ENCODE measurements at regions not wholly inside any gene's neighbourhood (a gene's known extent, or its start where the extent isn't known, plus 50 kb on each side); places are given as distances from the start of the nearest gene placed in this dataset.

DNA sequence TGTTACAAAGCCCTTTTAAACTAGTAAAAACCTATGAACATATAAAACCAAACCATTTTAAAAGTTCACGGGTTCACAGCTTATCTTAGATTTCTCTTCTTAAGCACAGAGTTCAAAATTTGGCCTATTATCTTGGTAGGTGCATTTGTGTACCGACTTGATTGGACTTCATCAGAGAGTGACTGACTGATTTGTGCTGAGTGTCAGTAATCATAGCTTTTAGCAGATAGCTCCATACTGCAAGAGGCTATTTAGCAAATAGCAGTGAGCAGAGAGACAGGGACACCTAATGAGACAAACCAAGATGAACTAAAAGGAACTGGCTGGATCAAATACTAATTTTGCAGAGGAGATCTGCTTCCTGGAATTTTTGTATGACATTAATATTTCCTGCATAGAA is 274.5 kb downstream of the PRR16 start:
- in situ Hi-C loops (cut with HindIII; ENCODE audit: low pct_unique_long_range_greater_than_20kb, low sequenced_read_pairs) = no loop called here

DNA sequence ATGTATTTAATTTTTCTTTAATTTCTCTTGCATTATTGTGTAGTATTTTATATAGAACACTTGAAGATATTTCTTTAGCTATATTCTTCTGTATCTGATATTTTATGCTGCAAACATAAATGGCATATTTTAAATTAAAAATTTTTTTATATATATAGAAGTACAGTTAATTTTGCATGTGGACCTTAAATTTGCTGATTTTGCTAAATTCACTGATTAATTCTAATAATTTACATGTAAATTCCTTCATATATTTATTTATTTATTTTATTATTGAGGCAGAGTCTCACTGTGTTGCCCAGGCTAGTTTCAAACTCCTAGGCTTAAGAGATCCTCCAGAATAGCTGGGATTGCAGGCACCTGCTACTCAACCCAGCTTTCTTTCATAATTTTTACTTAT is 276.9 kb downstream of the PRR16 start:
- in situ Hi-C loops (cut with HindIII; ENCODE audit: low pct_unique_long_range_greater_than_20kb, low sequenced_read_pairs) = no loop called here
- no peak for DNase-seq (ENCODE audit: low read depth, low spot score)

More for the DNA sequence above, 274.5 kb downstream of the PRR16 start:
- DNase-seq (ENCODE audit: low read depth, low spot score) = no peak

DNA sequence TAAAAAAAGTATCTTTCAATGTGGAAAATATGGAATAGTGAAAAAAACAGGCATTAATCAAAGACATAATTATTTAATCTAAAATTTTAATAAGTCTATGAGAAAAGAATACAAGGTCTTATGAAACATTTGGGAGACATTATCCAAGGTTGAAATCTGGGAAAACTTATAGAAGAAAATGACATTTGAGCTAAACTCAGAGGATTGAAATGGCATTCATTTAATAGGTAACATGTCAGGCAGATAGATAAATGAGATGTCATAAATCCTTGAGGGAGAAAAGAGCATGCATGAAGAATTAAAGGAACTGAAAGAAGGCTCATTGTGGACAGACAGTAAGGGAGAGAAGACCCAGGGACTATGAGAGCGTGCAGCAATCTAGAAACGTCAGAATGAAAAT is 284.4 kb downstream of the PRR16 start:
- in situ Hi-C loops (cut with HindIII; ENCODE audit: low pct_unique_long_range_greater_than_20kb, low sequenced_read_pairs) = no loop called here

DNA sequence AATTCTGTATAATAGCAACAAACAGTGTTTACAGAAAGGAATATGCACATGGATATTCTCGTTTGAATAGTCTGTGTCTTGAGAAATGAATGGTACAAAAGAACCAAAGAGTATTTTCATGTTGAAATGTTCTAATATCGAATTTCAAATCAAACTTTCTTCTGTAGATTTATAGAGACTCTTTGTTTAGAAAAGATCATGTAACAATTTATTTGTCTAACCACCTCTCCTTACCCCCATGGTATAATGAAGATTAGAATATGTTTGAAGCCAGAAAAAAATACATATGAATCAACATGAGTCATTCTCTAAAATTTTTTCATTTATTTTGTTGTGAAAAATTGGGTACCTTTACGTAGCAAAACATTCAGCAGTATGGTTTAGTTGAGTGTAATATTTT is 285.6 kb downstream of the PRR16 start:
- DNase-seq (ENCODE audit: low read depth, low spot score) = no peak
- in situ Hi-C loops (cut with HindIII; ENCODE audit: low pct_unique_long_range_greater_than_20kb, low sequenced_read_pairs) = no loop called here

More for the DNA sequence above, 284.4 kb downstream of the PRR16 start:
- no peak for DNase-seq (ENCODE audit: low read depth, low spot score)

DNA sequence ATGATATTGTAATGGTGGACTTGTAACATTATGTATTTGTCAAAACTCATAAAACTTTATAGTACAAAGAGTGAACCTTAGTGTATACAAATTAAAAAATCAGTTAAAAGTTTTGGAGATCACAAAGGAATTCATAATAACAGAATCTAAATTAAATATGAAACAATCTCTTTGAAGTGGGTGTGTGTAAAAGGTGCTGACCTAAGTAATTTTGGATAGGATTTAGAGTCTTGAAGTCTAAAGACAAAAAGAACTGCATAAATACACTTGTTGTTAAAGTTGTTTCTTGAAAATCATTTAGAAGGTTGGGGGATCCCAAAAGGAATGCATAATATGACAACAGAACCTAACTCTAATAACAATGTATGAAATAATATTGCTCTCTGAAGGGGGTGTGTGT is 295.5 kb downstream of the PRR16 start:
- in situ Hi-C loops (cut with HindIII; ENCODE audit: low pct_unique_long_range_greater_than_20kb, low sequenced_read_pairs) = no loop called here
- no peak for DNase-seq (ENCODE audit: low read depth, low spot score)

DNA sequence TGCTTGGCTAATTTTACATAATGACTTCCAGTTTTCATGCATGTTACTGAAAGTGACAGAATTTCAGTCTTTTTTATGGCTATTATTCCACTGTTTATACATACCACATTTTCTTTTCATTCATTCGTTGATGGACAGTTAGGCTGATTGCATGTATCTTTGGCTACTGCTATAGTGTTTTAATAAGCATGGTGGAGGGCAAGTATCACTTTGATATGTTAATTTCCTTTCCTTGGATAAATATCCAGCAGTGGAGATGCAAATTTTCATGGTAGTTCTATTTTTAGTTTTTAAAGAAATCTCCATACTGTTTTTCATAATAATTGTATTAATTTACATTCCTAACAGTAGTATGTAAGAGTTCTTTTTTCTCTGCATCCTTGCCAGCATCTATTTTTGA is 297.9 kb downstream of the PRR16 start:
- in situ Hi-C loops (cut with HindIII; ENCODE audit: low pct_unique_long_range_greater_than_20kb, low sequenced_read_pairs) = no loop called here
- DNase-seq (ENCODE audit: low read depth, low spot score) = no peak

DNA sequence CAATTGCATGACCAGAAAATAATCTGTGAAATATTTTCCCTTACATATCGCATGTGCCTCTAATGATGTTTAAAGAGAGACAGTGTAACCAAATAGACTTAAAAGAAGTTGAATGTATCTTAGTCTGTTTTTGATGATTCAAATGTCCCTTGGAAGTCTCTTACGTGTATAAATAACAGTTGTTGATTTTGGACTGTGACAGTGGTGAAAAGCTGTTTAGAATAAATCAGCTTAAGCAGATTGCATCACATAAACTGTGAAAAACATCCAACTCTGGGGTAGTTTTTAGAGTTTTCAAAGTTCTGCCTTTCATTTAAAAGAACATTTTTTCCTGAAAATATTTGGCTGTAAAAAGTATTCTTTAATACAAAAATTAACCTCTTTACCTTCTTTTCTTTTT is 301.1 kb downstream of the PRR16 start:
- in situ Hi-C loops (cut with HindIII; ENCODE audit: low pct_unique_long_range_greater_than_20kb, low sequenced_read_pairs) = no loop called here
- no peak for DNase-seq (ENCODE audit: low read depth, low spot score)

DNA sequence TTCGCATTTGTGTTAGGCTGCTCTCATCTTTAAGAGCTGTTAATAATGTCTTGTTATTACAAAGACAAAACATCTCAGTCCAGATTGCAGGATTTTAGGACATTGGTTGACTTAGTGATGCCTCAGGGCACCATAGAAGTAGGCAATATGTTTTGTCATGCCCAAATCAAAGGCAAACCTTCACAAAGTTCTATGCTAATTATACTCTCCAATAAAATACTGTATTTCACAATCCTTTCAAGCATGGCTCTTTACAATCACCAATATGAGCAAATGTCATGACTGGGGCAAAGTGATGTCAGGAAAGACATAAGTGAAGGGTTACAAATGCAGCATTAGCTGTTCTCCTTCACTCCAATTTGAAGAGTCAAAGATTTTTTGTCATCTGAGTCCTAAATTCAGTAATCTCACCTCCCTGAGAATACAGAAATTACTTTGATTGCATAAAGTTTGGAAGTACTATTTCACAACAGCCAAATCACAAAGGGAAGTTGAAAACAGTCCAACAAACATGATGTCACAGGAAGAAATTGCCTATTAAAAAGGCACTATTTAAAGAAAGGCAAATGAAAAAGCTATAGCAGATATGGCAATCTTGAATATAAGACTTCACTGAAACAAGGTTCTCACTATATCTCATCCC is 303.2 kb downstream of the PRR16 start:
- in situ Hi-C loops (cut with HindIII; ENCODE audit: low pct_unique_long_range_greater_than_20kb, low sequenced_read_pairs) = no loop called here
- no peak for DNase-seq (ENCODE audit: low read depth, low spot score)

DNA sequence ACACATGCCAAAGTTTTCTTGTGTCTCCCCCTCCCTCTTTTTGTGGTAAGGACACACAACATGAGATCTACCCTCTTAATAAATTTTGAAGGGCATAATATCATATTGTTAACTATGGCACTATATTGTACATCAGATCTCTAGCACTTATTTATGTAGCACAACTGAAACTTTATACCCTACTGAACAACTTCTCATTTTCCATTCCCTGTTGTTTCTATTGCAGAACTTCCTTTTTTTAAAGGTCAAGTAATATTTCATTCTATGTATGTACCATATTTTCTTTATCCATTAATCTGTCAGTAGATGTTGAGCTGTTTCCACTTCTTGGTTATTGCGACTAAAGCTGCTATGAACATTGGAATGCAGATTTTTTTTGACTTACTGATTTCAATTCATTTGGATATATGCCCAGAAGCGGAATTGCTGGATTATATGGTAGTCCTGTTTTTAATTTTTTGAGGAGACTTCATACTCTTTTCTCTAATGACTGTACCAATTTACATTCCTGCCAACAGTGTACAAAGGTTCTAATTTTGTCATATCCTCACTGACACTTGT is 305.3 kb downstream of the PRR16 start:
- DNase-seq (ENCODE audit: low read depth, low spot score) = no peak
- in situ Hi-C loops (cut with HindIII; ENCODE audit: low pct_unique_long_range_greater_than_20kb, low sequenced_read_pairs) = no loop called here

DNA sequence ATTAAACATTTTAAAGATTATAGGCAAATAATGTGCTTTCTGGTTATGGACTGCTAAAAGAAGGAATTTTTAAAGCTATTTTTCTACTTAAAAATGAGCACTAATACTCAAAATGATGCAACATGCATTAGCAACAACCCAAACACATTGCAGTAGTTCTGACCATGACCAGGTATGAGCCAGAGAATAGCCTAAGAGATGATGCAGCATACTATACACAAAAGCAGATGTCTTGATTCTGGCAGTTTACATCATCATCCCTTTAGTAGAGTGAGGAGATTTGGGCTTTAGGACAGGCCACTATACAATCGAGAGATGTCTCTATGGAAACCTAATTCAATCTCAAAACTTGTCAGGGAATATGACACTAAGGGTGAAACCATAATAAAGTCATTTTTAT is 307.1 kb downstream of the PRR16 start:
- in situ Hi-C loops (cut with HindIII; ENCODE audit: low pct_unique_long_range_greater_than_20kb, low sequenced_read_pairs) = no loop called here
- no peak for DNase-seq (ENCODE audit: low read depth, low spot score)

DNA sequence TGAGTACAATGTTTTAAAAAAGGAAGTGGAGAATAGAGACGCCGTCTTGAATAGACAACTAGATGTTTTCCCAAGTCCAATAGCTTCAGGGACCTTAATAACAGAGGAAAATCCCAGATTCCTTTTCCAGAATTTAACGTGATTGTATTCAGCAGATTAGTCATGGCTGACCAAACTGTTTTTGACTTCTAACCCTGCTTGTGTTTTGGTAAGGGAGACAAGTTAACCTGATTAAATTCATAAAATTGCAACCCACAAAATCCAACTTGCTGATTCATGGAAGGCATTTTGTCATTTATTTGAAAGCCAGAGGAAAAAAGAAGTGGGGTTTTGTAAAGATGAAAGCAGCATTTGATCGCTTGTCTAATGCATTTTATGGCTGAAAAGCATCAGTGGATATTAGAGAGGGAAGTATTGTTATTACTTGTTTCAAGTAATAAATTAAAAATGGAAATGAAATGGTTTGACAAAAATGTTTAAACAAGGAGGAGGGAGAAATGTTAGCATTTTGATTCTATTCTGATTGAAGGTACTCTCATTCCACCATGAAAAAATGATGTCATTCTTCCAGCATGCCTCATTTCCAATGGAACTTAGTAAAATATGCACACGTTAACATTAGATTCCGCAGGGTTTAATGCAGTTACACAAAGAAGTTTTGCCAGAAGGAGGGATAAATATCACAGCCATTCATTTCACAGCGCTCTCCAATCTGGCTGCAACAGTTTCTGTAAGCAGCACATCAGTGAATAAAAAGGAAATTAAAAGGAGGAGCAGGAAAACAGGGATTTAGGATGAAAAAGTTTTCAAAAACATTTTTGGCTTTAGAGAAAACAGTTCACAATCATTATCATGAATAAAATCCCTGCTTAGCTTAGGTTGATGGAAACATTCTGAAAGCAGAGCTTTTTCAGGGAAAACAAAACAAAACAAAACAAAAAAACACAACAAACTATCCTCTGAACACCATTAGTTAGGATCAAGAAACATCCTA is 314.7 kb downstream of the PRR16 start:
- DNase-seq (ENCODE audit: low read depth, low spot score) = no peak
- in situ Hi-C loops (cut with HindIII; ENCODE audit: low pct_unique_long_range_greater_than_20kb, low sequenced_read_pairs) = no loop called here

DNA sequence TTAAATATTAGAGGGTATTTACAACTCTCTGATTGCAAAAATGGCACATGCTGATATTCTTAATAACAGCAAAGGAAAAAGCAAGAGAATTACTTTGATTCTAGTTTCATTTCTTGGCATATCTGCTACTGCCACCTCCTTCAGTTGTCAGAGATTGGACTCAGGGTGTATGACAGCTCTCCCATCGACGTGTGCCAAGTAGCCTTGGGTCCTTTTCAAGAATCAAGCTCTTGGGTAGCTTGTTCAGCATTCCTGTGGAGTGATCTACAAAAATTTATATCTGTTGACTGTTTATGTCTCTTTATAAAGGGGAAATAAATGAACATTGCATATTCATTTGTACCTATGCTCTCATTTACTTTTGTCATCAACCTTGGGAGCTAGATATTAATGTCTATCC is 315.6 kb downstream of the PRR16 start:
- in situ Hi-C loops (cut with HindIII; ENCODE audit: low pct_unique_long_range_greater_than_20kb, low sequenced_read_pairs) = no loop called here
- no peak for DNase-seq (ENCODE audit: low read depth, low spot score)

DNA sequence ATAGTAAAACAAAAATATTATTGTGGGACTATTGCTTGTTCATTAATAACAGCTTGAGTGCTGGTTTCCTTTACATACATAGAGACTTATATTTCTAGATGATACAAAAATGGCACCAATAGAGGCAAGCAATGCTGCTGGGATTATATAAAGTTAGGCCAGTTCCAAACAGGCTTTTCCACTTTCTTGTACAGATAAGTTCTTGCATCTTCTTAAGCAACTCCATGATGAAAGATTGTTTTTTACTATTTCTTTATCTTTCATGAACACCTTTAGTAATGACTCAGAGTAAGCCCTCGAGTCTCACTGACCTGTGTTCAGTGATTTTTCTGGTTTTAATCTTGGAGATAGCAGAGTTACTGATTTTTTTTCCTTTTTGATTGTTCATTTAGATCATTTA is 324.4 kb downstream of the PRR16 start:
- in situ Hi-C loops (cut with HindIII; ENCODE audit: low pct_unique_long_range_greater_than_20kb, low sequenced_read_pairs) = no loop called here

DNA sequence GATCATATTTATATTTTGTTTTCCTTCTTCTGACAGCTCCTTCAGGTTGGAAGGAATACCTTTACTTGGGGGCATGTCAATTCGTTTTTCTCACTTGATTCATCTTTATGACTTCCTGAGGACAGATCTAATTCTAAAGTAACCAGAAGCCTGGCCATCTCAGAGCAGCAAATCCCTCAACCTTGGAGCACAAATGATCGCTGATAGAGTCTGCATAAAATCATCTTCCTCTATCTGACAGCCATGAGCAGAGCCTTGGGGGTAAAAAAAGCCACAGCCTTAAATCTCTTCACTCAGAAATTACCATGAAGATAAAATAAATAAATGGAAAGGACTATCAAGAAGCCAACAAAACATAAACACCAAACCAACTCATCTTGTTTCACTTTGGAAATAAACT is 325.8 kb downstream of the PRR16 start:
- no peak for DNase-seq (ENCODE audit: low read depth, low spot score)
- in situ Hi-C loops (cut with HindIII; ENCODE audit: low pct_unique_long_range_greater_than_20kb, low sequenced_read_pairs) = no loop called here

More for the DNA sequence above, 324.4 kb downstream of the PRR16 start:
- DNase-seq (ENCODE audit: low read depth, low spot score) = no peak

DNA sequence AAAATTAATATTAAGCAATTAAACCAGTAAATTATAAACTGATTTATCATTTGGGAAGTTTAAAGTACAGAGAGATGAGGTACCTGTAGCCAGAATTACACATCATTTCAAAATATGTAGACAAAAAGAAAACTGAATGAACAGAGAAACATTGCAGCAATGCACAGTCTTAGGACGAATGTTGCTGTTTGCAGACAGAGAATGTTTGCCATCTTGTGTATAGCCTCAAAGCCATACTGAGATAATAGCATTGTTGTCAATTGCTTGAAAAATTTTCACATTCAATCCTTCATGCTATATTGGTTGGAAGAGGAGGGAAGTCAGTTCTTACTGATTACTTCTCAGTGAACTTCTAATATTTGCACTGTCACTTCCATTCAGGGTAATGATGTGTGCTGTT is 326.2 kb downstream of the PRR16 start:
- DNase-seq (ENCODE audit: low read depth, low spot score) = no peak
- in situ Hi-C loops (cut with HindIII; ENCODE audit: low pct_unique_long_range_greater_than_20kb, low sequenced_read_pairs) = no loop called here

DNA sequence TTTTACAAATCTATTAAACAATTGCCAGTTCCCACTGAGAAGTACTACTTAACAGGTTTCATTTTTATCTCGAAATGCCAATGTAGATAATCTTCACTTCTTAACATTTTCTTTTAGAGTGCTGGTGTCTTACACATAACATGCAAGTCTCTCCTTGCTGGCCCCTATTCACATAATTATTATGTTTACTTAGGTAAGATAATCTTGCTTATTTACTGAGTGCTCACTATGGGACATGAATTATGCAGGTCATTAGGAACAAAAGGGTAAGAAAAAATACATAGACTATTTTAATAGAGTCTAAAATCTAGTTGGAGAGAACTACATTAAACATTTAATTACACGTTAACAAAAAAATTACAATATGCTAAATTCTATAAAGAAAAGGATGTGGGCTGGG is 328.4 kb downstream of the PRR16 start:
- in situ Hi-C loops (cut with HindIII; ENCODE audit: low pct_unique_long_range_greater_than_20kb, low sequenced_read_pairs) = no loop called here
- no peak for DNase-seq (ENCODE audit: low read depth, low spot score)

DNA sequence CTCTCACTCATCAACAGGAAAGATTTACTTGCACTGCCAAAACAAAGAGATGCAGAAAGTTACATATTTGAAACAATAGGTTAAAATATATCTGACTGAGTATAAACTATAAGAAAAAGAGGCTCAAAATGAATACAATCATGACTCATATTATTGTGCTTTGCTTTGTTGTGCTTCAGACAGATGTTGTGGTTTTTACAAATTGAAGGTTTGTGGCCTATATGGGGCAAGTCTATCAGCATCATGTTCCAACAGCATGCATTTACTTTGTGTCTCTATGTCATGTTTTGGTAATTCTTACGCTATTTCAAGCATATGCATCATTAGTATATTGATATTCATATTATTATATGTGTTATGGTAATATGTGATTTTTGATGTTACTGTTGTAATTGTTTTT is 330.0 kb downstream of the PRR16 start:
- no peak for DNase-seq (ENCODE audit: low read depth, low spot score)
- in situ Hi-C loops (cut with HindIII; ENCODE audit: low pct_unique_long_range_greater_than_20kb, low sequenced_read_pairs) = no loop called here

DNA sequence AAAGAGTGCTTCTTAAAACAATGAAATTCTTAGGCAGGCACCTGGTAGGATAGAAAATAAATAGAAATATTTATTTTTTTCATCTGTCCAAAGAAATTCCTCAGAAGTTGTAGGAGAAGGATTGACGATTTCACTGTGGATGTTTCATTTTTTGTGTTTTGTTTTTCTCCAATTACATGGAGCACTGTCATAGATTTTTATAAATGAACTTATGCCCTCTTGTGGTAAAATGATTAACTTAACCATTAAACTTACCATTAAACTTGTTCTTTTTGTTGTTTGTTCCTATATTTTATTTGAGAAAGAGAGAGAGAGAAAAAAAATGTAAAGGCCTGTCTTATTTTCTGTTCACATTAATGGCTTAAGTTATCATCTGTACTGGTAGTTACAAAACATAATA is 339.2 kb downstream of the PRR16 start:
- DNase-seq (ENCODE audit: low read depth, low spot score) = peak; percentile 46
- in situ Hi-C loops (cut with HindIII; ENCODE audit: low pct_unique_long_range_greater_than_20kb, low sequenced_read_pairs) = no loop called here

DNA sequence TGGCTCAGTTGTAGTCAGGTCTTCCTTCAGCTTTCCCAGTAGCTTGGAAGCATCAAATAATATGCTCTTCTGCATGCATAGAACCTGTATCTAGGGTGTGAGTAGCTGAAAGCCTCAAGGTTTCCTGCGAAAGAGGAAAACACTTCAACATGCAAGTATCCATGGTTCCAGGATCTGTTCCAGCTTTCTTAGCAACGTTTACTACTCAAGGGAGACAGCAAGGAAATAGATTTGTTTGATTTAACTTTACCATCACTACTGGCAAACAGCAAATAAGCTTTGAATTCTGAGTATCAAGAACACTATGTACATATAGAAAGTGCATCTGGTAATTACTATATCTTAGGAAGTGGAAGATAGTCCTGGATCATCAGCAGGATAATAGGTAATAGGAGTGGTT is 341.0 kb downstream of the PRR16 start:
- DNase-seq (ENCODE audit: low read depth, low spot score) = no peak
- in situ Hi-C loops (cut with HindIII; ENCODE audit: low pct_unique_long_range_greater_than_20kb, low sequenced_read_pairs) = no loop called here

All from SK-MEL-5 (cell line).